Astrocyte of the spinal cord (primary cell): ENCODE measurements at regions not wholly inside any gene's neighbourhood (a gene's known extent, or its start where the extent isn't known, plus 50 kb on each side); places are given as distances from the start of the nearest gene placed in this dataset.
"Not testable (repeated sequence)": the region's sequence is repeated elsewhere in the genome, so short reads cannot be mapped to it uniquely, and the experiment has no call there.

Experiments used
- DNase-seq: peaks from one replicate; pipeline ENCODE4 v3.0.0; 2011; ENCODE audit warnings: low read depth, low spot score
- H3K4me3 ChIP-seq: 2 replicates; pipeline ENCODE4 v1.5.1; 2011; ENCODE audit warnings: low read depth, mild to moderate bottlenecking, low read length, moderate library complexity
- in situ Hi-C: cut with HindIII; loops from 2 replicates; pipeline ENCODE4 v1.10.0; 2017; ENCODE audit warnings: low sequenced_read_pairs
- TF ChIP-seq, protein P1 (sequence below): IDR thresholded peaks from 2 replicates; pipeline ENCODE4 v1.5.1; 2012; ENCODE audit warnings: low read depth, mild to moderate bottlenecking, low read length, inconsistent platforms

DNA sequence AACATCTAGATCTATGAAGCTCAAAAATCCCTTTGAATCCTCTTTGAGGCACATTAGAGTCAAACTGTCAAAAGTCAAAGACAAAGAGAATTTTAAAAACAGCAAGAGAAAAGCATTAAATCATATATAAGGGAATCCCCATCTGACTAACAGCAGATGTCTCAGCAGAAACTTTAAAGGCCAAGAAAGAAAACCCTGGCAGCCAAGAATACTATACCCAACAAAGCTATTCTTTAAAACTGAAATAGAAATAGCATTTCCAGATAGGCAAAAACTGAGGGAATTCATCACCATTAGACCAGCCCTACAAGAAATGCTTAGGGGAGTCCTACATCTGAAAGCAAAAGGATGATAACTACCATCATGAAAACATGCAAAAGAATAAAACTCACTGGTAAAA, 211.2 kb upstream of the PDZRN3 start:
- in situ Hi-C loops = no loop called here
- TF ChIP-seq, protein P1, sequence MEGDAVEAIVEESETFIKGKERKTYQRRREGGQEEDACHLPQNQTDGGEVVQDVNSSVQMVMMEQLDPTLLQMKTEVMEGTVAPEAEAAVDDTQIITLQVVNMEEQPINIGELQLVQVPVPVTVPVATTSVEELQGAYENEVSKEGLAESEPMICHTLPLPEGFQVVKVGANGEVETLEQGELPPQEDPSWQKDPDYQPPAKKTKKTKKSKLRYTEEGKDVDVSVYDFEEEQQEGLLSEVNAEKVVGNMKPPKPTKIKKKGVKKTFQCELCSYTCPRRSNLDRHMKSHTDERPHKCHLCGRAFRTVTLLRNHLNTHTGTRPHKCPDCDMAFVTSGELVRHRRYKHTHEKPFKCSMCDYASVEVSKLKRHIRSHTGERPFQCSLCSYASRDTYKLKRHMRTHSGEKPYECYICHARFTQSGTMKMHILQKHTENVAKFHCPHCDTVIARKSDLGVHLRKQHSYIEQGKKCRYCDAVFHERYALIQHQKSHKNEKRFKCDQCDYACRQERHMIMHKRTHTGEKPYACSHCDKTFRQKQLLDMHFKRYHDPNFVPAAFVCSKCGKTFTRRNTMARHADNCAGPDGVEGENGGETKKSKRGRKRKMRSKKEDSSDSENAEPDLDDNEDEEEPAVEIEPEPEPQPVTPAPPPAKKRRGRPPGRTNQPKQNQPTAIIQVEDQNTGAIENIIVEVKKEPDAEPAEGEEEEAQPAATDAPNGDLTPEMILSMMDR = no peak
- no peak for DNase-seq
- no peak overlapping the region for H3K4me3 ChIP-seq

DNA sequence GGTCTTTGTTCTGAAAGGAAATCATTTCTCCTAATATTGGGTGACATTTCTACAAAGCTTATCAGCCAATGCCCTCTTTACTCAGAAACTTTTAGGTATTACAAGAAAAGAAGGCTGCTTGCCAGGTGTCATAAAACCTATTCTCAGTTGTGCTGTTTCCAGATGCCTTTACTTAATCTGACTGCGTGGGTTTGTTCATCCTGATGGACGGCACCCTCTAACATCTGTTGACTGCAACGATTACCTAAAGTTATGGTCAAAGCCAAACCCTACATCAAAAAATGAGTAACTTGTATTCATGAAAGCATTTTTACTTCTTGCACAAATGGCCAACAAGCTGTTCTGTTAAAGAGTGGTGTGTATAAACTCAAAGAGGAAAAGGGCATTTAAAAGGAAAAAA, 207.7 kb upstream of the PDZRN3 start:
- TF ChIP-seq, protein P1 = no peak
- in situ Hi-C loops = no loop called here
- H3K4me3 ChIP-seq = no peak overlapping the region
- DNase-seq = no peak

DNA sequence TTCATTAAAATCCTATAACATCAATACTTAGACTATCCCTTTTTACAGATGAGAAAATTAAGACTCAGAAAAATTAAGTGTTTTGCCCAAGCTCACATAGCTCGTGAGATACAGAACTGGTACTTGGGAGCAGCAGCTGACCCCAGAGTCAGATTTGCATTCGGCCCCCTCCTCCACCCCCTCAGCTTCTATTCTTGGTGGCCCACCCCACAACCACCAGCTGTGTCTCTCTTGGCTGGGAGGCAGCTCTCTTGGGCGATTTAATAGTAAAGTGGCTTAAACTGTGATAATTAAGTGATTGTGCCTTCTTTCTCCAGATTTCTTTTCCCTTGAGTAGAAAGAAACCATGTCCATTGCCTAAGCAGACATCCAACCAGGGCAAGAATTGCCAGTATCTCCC, 203.6 kb upstream of the PDZRN3 start:
- DNase-seq = no peak
- in situ Hi-C loops = no loop called here
- no peak overlapping the region for H3K4me3 ChIP-seq
- TF ChIP-seq, protein P1 = no peak

DNA sequence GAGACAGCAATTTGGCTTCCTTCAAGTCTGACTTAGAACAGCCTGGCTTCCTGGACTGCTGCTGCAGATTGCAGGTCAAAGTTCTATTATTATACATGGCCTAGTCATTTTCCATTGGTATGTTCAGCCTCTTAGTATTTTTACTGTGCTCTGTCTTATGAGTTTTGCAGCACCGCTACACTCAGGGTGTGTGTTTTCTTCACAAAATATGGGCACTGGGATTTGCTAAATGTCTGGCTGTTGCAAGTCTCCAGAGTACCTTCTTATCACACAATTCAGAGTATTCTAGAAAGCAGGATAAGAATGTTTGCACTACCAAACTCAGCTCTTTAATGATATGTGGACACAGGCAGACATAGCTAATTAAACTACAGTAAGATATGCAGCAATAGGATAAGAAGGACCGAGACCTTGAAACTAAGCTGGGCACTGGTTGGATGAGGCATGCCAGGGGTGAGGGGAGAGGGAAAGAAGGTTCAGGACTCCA, 203.0 kb upstream of the PDZRN3 start:
- H3K4me3 ChIP-seq = no peak overlapping the region
- TF ChIP-seq, protein P1 = no peak
- no peak for DNase-seq
- in situ Hi-C loops = no loop called here

DNA sequence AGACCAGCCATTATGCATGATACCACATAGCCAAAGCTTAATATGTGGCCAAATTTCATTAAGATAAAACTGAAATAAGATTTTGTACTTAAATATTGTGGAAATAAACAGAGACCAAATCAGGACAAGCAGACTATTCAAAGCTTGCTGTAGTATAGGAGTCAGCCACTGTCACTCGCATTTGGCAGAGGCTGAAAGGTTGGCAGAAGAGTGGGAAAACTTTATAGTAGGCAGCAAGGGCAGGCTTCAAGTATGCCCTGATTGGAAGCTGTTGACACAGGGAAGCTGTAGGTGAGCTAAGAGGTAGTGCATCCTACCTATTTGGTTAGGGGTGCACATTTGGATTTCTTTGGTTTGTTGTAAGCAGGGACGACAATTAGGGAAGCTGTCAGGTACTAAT, 202.5 kb upstream of the PDZRN3 start:
- no peak overlapping the region for H3K4me3 ChIP-seq
- DNase-seq = no peak
- TF ChIP-seq, protein P1 = no peak
- in situ Hi-C loops = no loop called here

DNA sequence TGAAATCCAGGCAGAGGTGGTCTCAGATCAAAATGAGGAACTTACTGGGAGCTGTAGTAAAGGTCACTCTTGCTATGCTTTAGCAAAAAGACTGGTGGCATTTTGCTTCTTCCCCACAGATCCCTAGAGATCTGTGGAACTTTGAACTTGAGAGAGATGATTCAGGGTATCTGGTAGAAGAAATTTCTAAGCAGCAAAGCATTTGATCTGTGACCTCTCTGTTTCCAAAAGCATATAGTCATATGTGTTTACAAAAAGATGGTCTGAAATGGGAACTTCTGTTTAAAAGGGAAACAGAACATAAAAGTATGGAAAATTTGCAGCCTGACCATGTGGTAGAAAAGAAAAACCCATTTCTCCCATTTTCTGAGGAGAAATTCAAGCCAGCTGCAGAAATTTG, 196.2 kb upstream of the PDZRN3 start:
- H3K4me3 ChIP-seq, in situ Hi-C loops: not testable (repeated sequence)
- DNase-seq = peak; percentile 23

DNA sequence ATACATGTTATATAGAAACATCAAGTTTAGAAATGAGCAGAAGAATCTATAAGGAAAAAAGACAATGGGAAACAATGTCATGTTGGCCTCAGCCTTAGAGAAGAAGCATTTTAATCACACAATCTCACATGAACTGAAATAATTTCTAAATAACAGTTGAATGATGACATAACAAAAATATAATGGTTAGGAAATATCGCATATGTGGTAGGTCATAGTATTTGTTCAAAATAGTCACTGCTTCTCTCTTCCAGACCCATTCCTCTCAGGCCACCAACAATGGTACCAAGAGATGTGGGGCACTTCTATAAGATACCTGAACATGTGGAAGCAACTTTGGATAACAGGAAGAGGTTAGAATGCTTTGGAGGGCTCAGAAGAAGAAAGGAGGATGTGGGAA, 195.7 kb upstream of the PDZRN3 start:
- in situ Hi-C loops = no loop called here
- TF ChIP-seq, protein P1 = no peak
- H3K4me3 ChIP-seq = no peak overlapping the region
- DNase-seq = no peak
